GM19025 (cell line): ENCODE measurements at regions not wholly inside any gene's neighbourhood (a gene's known extent, or its start where the extent isn't known, plus 50 kb on each side); places are given as distances from the start of the nearest gene placed in this dataset.

ENCODE experiments used
- ATAC-seq: cut with Tn5 transposase; IDR thresholded peaks from one replicate; pipeline ENCODE4 v1.9.1; 2021; ENCODE audit warnings: mild to moderate bottlenecking, low read depth, moderate library complexity; ENCODE audit not compliant: unreplicated experiment

- ATAC-seq = no peak
Measured at GRCh38 chr2:103264058-103264768, 502.4 kb downstream of the TMEM182 start.

- ATAC-seq = no peak
Measured at GRCh38 chr2:103265521-103265920, 503.7 kb downstream of the TMEM182 start.

GRCh38 chr2:103268841-103269498, 507.1 kb downstream of the TMEM182 start:
- ATAC-seq = no peak

GRCh38 chr2:103276869-103277268, 515.0 kb downstream of the TMEM182 start:
- ATAC-seq = no peak

- no peak for ATAC-seq
Measured at GRCh38 chr2:103284750-103285149, 522.9 kb downstream of the TMEM182 start.

- no peak for ATAC-seq
Measured at GRCh38 chr2:103285354-103285753, 523.5 kb downstream of the TMEM182 start.

- ATAC-seq = no peak
Measured at GRCh38 chr2:103287746-103288145, 525.9 kb downstream of the TMEM182 start.

- no peak for ATAC-seq
Measured at GRCh38 chr2:103288696-103289095, 526.9 kb downstream of the TMEM182 start.

GRCh38 chr2:103289105-103289725, 527.4 kb downstream of the TMEM182 start:
- no peak for ATAC-seq

- ATAC-seq = no peak
Measured at GRCh38 chr2:103292573-103292972, 530.7 kb downstream of the TMEM182 start.

GRCh38 chr2:103293067-103293741, 531.4 kb downstream of the TMEM182 start:
- ATAC-seq = no peak

- no peak for ATAC-seq
Measured at GRCh38 chr2:103293742-103294077, 531.9 kb downstream of the TMEM182 start.

- ATAC-seq = no peak
Measured at GRCh38 chr2:103294420-103294819, 532.6 kb downstream of the TMEM182 start.

- no peak for ATAC-seq
Measured at GRCh38 chr2:103295591-103295990, 533.8 kb downstream of the TMEM182 start.

GRCh38 chr2:103324671-103325070, 562.8 kb downstream of the TMEM182 start:
- no peak for ATAC-seq

GRCh38 chr2:103327386-103327785, 565.6 kb downstream of the TMEM182 start:
- no peak for ATAC-seq

GRCh38 chr2:103327966-103328365, 566.1 kb downstream of the TMEM182 start:
- ATAC-seq = no peak

GRCh38 chr2:103335403-103335802, 573.6 kb downstream of the TMEM182 start:
- no peak for ATAC-seq

- ATAC-seq = no peak
Measured at GRCh38 chr2:103338819-103339218, 577.0 kb downstream of the TMEM182 start.

- no peak for ATAC-seq
Measured at GRCh38 chr2:103346780-103347179, 584.9 kb downstream of the TMEM182 start.

GRCh38 chr2:103353774-103354173, 591.9 kb downstream of the TMEM182 start:
- no peak for ATAC-seq
